H1 (cell line): ENCODE measurements at regions not wholly inside any gene's neighbourhood (a gene's known extent, or its start where the extent isn't known, plus 50 kb on each side); places are given as distances from the start of the nearest gene placed in this dataset.

Source experiments
- CBX8 ChIP-seq: fragments of 300-800, 300-1000 bp; sonication (generic); IDR thresholded peaks from 2 replicates; pipeline ENCODE4 v1.7.1; 2016; ENCODE audit warnings: low read depth, low read length, borderline replicate concordance
- SIX5 ChIP-seq: IDR thresholded peaks from 2 replicates; pipeline ENCODE4 v1.6.1; 2011; ENCODE audit warnings: mild to moderate bottlenecking, low read depth, low read length
- ZNF274 ChIP-seq: IDR thresholded peaks from 2 replicates; pipeline ENCODE4 v1.7.0; 2012; ENCODE audit warnings: low read length, borderline replicate concordance; ENCODE audit errors: extremely low read depth

GRCh38 chr6:126919947-126920346, 198.5 kb upstream of the RSPO3 start (continued):
- TF ChIP-seq CBX8 (no peak), ZNF274 (no peak), SIX5 (no peak)
